ENCODE measurements at regions not wholly inside any gene's neighbourhood (a gene's known extent, or its start where the extent isn't known, plus 50 kb on each side); places are given as distances from the start of the nearest gene placed in this dataset.

GRCh38 chr4:185955826-185956543 is 113.0 kb upstream of the TLR3 start:
- TF ChIP-seq, protein P1, sequence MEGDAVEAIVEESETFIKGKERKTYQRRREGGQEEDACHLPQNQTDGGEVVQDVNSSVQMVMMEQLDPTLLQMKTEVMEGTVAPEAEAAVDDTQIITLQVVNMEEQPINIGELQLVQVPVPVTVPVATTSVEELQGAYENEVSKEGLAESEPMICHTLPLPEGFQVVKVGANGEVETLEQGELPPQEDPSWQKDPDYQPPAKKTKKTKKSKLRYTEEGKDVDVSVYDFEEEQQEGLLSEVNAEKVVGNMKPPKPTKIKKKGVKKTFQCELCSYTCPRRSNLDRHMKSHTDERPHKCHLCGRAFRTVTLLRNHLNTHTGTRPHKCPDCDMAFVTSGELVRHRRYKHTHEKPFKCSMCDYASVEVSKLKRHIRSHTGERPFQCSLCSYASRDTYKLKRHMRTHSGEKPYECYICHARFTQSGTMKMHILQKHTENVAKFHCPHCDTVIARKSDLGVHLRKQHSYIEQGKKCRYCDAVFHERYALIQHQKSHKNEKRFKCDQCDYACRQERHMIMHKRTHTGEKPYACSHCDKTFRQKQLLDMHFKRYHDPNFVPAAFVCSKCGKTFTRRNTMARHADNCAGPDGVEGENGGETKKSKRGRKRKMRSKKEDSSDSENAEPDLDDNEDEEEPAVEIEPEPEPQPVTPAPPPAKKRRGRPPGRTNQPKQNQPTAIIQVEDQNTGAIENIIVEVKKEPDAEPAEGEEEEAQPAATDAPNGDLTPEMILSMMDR (IDR thresholded peaks at IDR 0.05; ENCODE audit: low read length) = no peak
- TF ChIP-seq EZH2 (IDR thresholded peaks at IDR 0.05; ENCODE audit: borderline replicate concordance, low read length) = no peak

Data from OCI-LY1 (cell line).